ENCODE measurements at regions not wholly inside any gene's neighbourhood (a gene's known extent, or its start where the extent isn't known, plus 50 kb on each side); places are given as distances from the start of the nearest gene placed in this dataset.
"Not testable (repeated sequence)": the region's sequence is repeated elsewhere in the genome, so short reads cannot be mapped to it uniquely, and the experiment has no call there.

- no peak for DNase-seq (ENCODE audit: low read depth, low spot score)
Observed at GRCh38 chr6:12546410-12547002, 170.1 kb upstream of the PHACTR1 start.

GRCh38 chr6:12548526-12548925, 168.0 kb upstream of the PHACTR1 start:
- DNase-seq (ENCODE audit: low read depth, low spot score): no peak

- DNase-seq (ENCODE audit: low read depth, low spot score): not testable (repeated sequence)
Observed at GRCh38 chr6:12549445-12549844, 167.1 kb upstream of the PHACTR1 start.

GRCh38 chr6:12554820-12555219, 161.7 kb upstream of the PHACTR1 start:
- not testable (repeated sequence) for DNase-seq (ENCODE audit: low read depth, low spot score)

- no peak for DNase-seq (ENCODE audit: low read depth, low spot score)
Observed at GRCh38 chr6:12555267-12555666, 161.3 kb upstream of the PHACTR1 start.

GRCh38 chr6:12555781-12556180, 160.8 kb upstream of the PHACTR1 start:
- DNase-seq (ENCODE audit: low read depth, low spot score): no peak

- DNase-seq (ENCODE audit: low read depth, low spot score): no peak
Observed at GRCh38 chr6:12557765-12558164, 158.8 kb upstream of the PHACTR1 start.

GRCh38 chr6:12560315-12560714, 156.3 kb upstream of the PHACTR1 start:
- DNase-seq (ENCODE audit: low read depth, low spot score): no peak

- DNase-seq (ENCODE audit: low read depth, low spot score): no peak
Observed at GRCh38 chr6:12566618-12567123, 149.9 kb upstream of the PHACTR1 start.

- DNase-seq (ENCODE audit: low read depth, low spot score): no peak
Observed at GRCh38 chr6:12567682-12568081, 148.9 kb upstream of the PHACTR1 start.

GRCh38 chr6:12569646-12570045, 146.9 kb upstream of the PHACTR1 start:
- DNase-seq (ENCODE audit: low read depth, low spot score): no peak

- DNase-seq (ENCODE audit: low read depth, low spot score): no peak
Observed at GRCh38 chr6:12570461-12571030, 146.0 kb upstream of the PHACTR1 start.

GRCh38 chr6:12572896-12573827, 143.4 kb upstream of the PHACTR1 start:
- DNase-seq (ENCODE audit: low read depth, low spot score): peak; percentile 50

GRCh38 chr6:12575961-12576360, 140.6 kb upstream of the PHACTR1 start:
- no peak for DNase-seq (ENCODE audit: low read depth, low spot score)

- no peak for DNase-seq (ENCODE audit: low read depth, low spot score)
Observed at GRCh38 chr6:12576389-12576788, 140.2 kb upstream of the PHACTR1 start.

- no peak for DNase-seq (ENCODE audit: low read depth, low spot score)
Observed at GRCh38 chr6:12577124-12577850, 139.3 kb upstream of the PHACTR1 start.

- no peak for DNase-seq (ENCODE audit: low read depth, low spot score)
Observed at GRCh38 chr6:12578097-12578496, 138.5 kb upstream of the PHACTR1 start.

GRCh38 chr6:12578751-12579150, 137.8 kb upstream of the PHACTR1 start:
- no peak for DNase-seq (ENCODE audit: low read depth, low spot score)

- DNase-seq (ENCODE audit: low read depth, low spot score): no peak
Observed at GRCh38 chr6:12580290-12580689, 136.3 kb upstream of the PHACTR1 start.

- DNase-seq (ENCODE audit: low read depth, low spot score): no peak
Observed at GRCh38 chr6:12582421-12583110, 134.0 kb upstream of the PHACTR1 start.
